ENCODE measurements at regions not wholly inside any gene's neighbourhood (a gene's known extent, or its start where the extent isn't known, plus 50 kb on each side); places are given as distances from the start of the nearest gene placed in this dataset.

- H2AFZ ChIP-seq (ENCODE audit: control insufficient read depth, low read depth, low read length) = no peak overlapping the region
- WGBS (ENCODE audit: insufficient coverage, insufficient replicate concordance, low lambda C conversion rate, missing lambda C conversion rate) = 66% methylated on average over 13 of the region's 13 CpGs
- CTCF ChIA-PET = no interaction called here
- no peak overlapping the region for H3K9ac ChIP-seq (ENCODE audit: control insufficient read depth, insufficient read depth, low read length)
- H3K36me3 ChIP-seq (ENCODE audit: control insufficient read depth in 2 of 2, insufficient read depth in 2 of 2, low read length in 1 of 2) = no peaks in the 10 kb centered on the region
- H3K27me3 ChIP-seq (replicated peaks in 1 of 2; ENCODE audit: control insufficient read depth in 2 of 2, insufficient read depth in 2 of 2, low read length in 1 of 2) = peaks cover 0 to 2% of the 10 kb centered on the region in 2 experiments; a peak in 2 of 4 replicates
- no peak for FAIRE-seq
- intact Hi-C loops (cut with micrococcal nuclease; ENCODE audit: unreplicated experiment) = no loop called here
- ATAC-seq = no peak
- SMC1A ChIA-PET (ENCODE audit: uncharacterized antibody, unreplicated experiment) = no interaction called here
- BruUV-seq (replicated peaks) = no TSS peak
- H3K9me3 ChIP-seq (replicated peaks; ENCODE audit: control insufficient read depth, insufficient read depth, low read length) = no peaks in the 10 kb centered on the region
- POLR2A ChIA-PET = no interaction called here
- no peak overlapping the region for H3K4me2 ChIP-seq (ENCODE audit: control insufficient read depth, insufficient read depth)
- in situ Hi-C loops (cut with MboI) = no loop called here
- H3K27ac ChIP-seq (ENCODE audit: control insufficient read depth, insufficient read depth) = no peak overlapping the region
- H3K79me2 ChIP-seq (ENCODE audit: control insufficient read depth, insufficient read depth, low read length) = no peaks in the 10 kb centered on the region
- TF ChIP-seq ETV6 (conservative IDR thresholded peaks at IDR 0.05 in 1 of 2, IDR thresholded peaks at IDR 0.05 in 1 of 2; ENCODE audit: borderline replicate concordance in 1 of 2, low read depth in 1 of 2) (no peak), POLR2AphosphoS2 (IDR thresholded peaks at IDR 0.05; ENCODE audit: low read depth, low read length) (no peak), ATF7 (IDR thresholded peaks at IDR 0.05; ENCODE audit: low read depth) (no peak), RELA (IDR thresholded peaks at IDR 0.05; ENCODE audit: borderline replicate concordance, partially characterized antibody) (no peak), CHD2 (IDR thresholded peaks at IDR 0.05; ENCODE audit: borderline replicate concordance, low read depth, low read length) (no peak), WRNIP1 (IDR thresholded peaks at IDR 0.05; ENCODE audit: borderline replicate concordance, low read depth, low read length) (no peak), E2F8 (IDR thresholded peaks at IDR 0.05; ENCODE audit: low read depth, partially characterized antibody) (no peak), ZNF274 (IDR thresholded peaks at IDR 0.05; ENCODE audit: insufficient read depth, insufficient read length) (no peak), RCOR1 (conservative IDR thresholded peaks at IDR 0.05; ENCODE audit: low read depth, low read length) (no peak), POU2F2 (IDR thresholded peaks at IDR 0.05; ENCODE audit: borderline replicate concordance, low read depth, low read length) (no peak)
- H3K4me1 ChIP-seq (ENCODE audit: control insufficient read depth, insufficient read depth, low read length) = no peaks in the 10 kb centered on the region
- H3K4me3 ChIP-seq = no peak overlapping the region
- no peak for DNase-seq (ENCODE audit: low read depth, low spot score)
- no peaks in the 10 kb centered on the region for H4K20me1 ChIP-seq (ENCODE audit: control insufficient read depth, insufficient read depth)
- RAD21 ChIA-PET (ENCODE audit: unreplicated experiment) = no interaction called here
These were observed 54.4 kb upstream of the STUM start for GRCh38 chr1:226494092-226494609.

All from GM12878 (cell line).